ENCODE measurements at regions not wholly inside any gene's neighbourhood (a gene's known extent, or its start where the extent isn't known, plus 50 kb on each side); places are given as distances from the start of the nearest gene placed in this dataset.

DNA sequence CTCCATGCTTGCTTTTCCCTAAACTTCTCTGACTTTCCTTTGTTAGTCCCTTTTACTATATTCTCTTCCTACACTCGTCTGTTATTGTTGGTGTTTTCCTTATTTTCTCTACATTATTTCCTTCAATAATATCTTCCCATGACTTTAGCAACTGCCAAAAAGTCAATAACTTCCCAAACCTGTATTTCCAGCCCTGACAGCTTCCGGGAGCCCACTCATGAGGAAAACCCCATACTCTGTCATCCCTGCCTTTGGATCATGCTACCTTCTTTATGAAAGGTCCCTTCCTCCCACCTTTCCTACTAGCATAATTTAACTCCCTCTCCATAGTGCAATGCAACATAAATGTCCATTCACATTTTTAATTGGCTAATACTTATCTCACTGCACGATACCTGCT lies 144.0 kb upstream of the CDH6 start:
- TF ChIP-seq RARB (CRISPR knock-in tag; IDR thresholded peaks at IDR 0.05): no peak
- no peak for TF ChIP-seq ZFP3 (CRISPR knock-in tag; IDR thresholded peaks at IDR 0.05)
- TF ChIP-seq TSHZ2 (CRISPR knock-in tag; IDR thresholded peaks at IDR 0.05): no peak
- no peak for TF ChIP-seq ZC3H10 (CRISPR knock-in tag; IDR thresholded peaks at IDR 0.05)
- TF ChIP-seq TCF4 (CRISPR knock-in tag; IDR thresholded peaks at IDR 0.05; ENCODE audit: borderline replicate concordance): no peak
- ATAC-seq: no peak

GRCh38 chr5:31048282-31049270 lies 144.9 kb upstream of the CDH6 start:
- no peak for ATAC-seq
- no peak for TF ChIP-seq ISL1 (CRISPR knock-in tag; IDR thresholded peaks at IDR 0.05)
- no peak for TF ChIP-seq OSR1 (CRISPR knock-in tag; IDR thresholded peaks at IDR 0.05)
- TF ChIP-seq, protein P1, sequence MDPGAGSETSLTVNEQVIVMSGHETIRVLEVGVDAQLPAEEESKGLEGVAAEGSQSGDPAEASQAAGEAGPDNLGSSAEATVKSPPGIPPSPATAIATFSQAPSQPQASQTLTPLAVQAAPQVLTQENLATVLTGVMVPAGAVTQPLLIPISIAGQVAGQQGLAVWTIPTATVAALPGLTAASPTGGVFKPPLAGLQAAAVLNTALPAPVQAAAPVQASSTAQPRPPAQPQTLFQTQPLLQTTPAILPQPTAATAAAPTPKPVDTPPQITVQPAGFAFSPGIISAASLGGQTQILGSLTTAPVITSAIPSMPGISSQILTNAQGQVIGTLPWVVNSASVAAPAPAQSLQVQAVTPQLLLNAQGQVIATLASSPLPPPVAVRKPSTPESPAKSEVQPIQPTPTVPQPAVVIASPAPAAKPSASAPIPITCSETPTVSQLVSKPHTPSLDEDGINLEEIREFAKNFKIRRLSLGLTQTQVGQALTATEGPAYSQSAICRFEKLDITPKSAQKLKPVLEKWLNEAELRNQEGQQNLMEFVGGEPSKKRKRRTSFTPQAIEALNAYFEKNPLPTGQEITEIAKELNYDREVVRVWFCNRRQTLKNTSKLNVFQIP (CRISPR knock-in tag; IDR thresholded peaks at IDR 0.05; ENCODE audit: borderline replicate concordance, low read depth): no peak
- no peak for TF ChIP-seq TCF4 (CRISPR knock-in tag; IDR thresholded peaks at IDR 0.05; ENCODE audit: borderline replicate concordance)
- TF ChIP-seq ZNF8 (CRISPR knock-in tag; IDR thresholded peaks at IDR 0.05): no peak
- TF ChIP-seq CSDC2 (CRISPR knock-in tag; IDR thresholded peaks at IDR 0.05): no peak
- TF ChIP-seq ESRRG (CRISPR knock-in tag; IDR thresholded peaks at IDR 0.05): no peak

DNA sequence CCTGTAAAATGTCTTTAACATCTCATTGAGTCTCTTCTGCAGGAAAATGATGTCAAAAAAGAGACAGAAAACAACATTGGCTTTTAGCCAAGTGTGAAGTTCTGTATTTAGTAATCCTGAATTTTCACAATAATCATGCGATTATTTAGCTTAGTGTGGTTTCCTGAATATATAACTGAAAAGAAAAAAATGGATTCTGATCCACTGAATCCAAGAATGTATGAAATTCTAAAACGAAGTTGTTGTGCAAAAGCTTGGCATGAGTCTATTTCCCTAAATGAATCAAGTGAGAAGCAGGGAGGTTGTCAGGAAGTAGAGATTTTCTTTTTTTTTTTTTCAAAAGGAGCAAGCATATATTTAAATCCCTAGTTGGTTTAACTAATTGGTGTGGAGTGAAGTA lies 145.9 kb upstream of the CDH6 start:
- TF ChIP-seq BACH2 (CRISPR knock-in tag; IDR thresholded peaks at IDR 0.05; ENCODE audit: borderline replicate concordance): no peak
- no peak for TF ChIP-seq ZNF70 (CRISPR knock-in tag; IDR thresholded peaks at IDR 0.05)
- no peak for ATAC-seq

- no peak for ATAC-seq
- TF ChIP-seq RARB (CRISPR knock-in tag; IDR thresholded peaks at IDR 0.05) (no peak), ZNF70 (CRISPR knock-in tag; IDR thresholded peaks at IDR 0.05) (no peak), TOX (CRISPR knock-in tag; IDR thresholded peaks at IDR 0.05; ENCODE audit: borderline replicate concordance) (no peak), TSHZ2 (CRISPR knock-in tag; IDR thresholded peaks at IDR 0.05) (no peak), ESRRG (CRISPR knock-in tag; IDR thresholded peaks at IDR 0.05) (no peak)
- TF ChIP-seq, protein P2, sequence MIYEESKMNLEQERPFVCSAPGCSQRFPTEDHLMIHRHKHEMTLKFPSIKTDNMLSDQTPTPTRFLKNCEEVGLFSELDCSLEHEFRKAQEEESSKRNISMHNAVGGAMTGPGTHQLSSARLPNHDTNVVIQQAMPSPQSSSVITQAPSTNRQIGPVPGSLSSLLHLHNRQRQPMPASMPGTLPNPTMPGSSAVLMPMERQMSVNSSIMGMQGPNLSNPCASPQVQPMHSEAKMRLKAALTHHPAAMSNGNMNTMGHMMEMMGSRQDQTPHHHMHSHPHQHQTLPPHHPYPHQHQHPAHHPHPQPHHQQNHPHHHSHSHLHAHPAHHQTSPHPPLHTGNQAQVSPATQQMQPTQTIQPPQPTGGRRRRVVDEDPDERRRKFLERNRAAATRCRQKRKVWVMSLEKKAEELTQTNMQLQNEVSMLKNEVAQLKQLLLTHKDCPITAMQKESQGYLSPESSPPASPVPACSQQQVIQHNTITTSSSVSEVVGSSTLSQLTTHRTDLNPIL (CRISPR knock-in tag; IDR thresholded peaks at IDR 0.05; ENCODE audit: low read depth): no peak
- TF ChIP-seq, protein P1 (CRISPR knock-in tag; IDR thresholded peaks at IDR 0.05; ENCODE audit: borderline replicate concordance, low read depth): no peak
These were observed 146.5 kb upstream of the CDH6 start for GRCh38 chr5:31047007-31047406.

Data from SK-N-SH treated with all-trans-retinoic acid at 6 μM for 48 hours (cell line).